ENCODE measurements at regions not wholly inside any gene's neighbourhood (a gene's known extent, or its start where the extent isn't known, plus 50 kb on each side); places are given as distances from the start of the nearest gene placed in this dataset.

- DNase-seq (ENCODE audit: low read depth, low spot score), result no peak
Observed at GRCh38 chr14:49464885-49465284, 121.3 kb downstream of the RPS29 start.

- no peak for DNase-seq (ENCODE audit: low read depth, low spot score)
Observed at GRCh38 chr14:49463146-49463545, 123.0 kb downstream of the RPS29 start.

GRCh38 chr14:49461529-49462401 lies 124.4 kb downstream of the RPS29 start:
- DNase-seq (ENCODE audit: low read depth, low spot score), result peak; percentile 56

- no peak for DNase-seq (ENCODE audit: low read depth, low spot score)
Observed at GRCh38 chr14:49460662-49461061, 125.5 kb downstream of the RPS29 start.

- DNase-seq (ENCODE audit: low read depth, low spot score), result no peak
Observed at GRCh38 chr14:49456589-49456988, 129.6 kb downstream of the RPS29 start.

GRCh38 chr14:49451938-49452337 lies 134.2 kb downstream of the RPS29 start:
- DNase-seq (ENCODE audit: low read depth, low spot score), result no peak

- DNase-seq (ENCODE audit: low read depth, low spot score), result no peak
Observed at GRCh38 chr14:49449749-49450148, 136.4 kb downstream of the RPS29 start.

GRCh38 chr14:49447540-49448107 lies 138.6 kb downstream of the RPS29 start:
- DNase-seq (ENCODE audit: low read depth, low spot score), result no peak

- DNase-seq (ENCODE audit: low read depth, low spot score), result no peak
Observed at GRCh38 chr14:49446801-49447200, 139.4 kb downstream of the RPS29 start.

- no peak for DNase-seq (ENCODE audit: low read depth, low spot score)
Observed at GRCh38 chr14:49438256-49438770, 147.9 kb downstream of the RPS29 start.

GRCh38 chr14:49428076-49428475 lies 158.1 kb downstream of the RPS29 start:
- no peak for DNase-seq (ENCODE audit: low read depth, low spot score)

- DNase-seq (ENCODE audit: low read depth, low spot score), result no peak
Observed at GRCh38 chr14:49427117-49427516, 159.1 kb downstream of the RPS29 start.

- no peak for DNase-seq (ENCODE audit: low read depth, low spot score)
Observed at GRCh38 chr14:49425921-49426320, 160.3 kb downstream of the RPS29 start.

GRCh38 chr14:49424436-49425331 lies 161.5 kb downstream of the RPS29 start:
- no peak for DNase-seq (ENCODE audit: low read depth, low spot score)

- DNase-seq (ENCODE audit: low read depth, low spot score), result no peak
Observed at GRCh38 chr14:49420201-49420600, 166.0 kb downstream of the RPS29 start.

GRCh38 chr14:49418789-49419188 lies 167.4 kb downstream of the RPS29 start:
- DNase-seq (ENCODE audit: low read depth, low spot score), result no peak

- no peak for DNase-seq (ENCODE audit: low read depth, low spot score)
Observed at GRCh38 chr14:49417790-49418189, 168.4 kb downstream of the RPS29 start.

GRCh38 chr14:49408187-49408933 lies 177.8 kb downstream of the RPS29 start:
- peak; percentile 10 for DNase-seq (ENCODE audit: low read depth, low spot score)

GRCh38 chr14:49405291-49405690 lies 180.9 kb downstream of the RPS29 start:
- peak; percentile 87 for DNase-seq (ENCODE audit: low read depth, low spot score)

GRCh38 chr14:49401373-49401772 lies 184.8 kb downstream of the RPS29 start:
- DNase-seq (ENCODE audit: low read depth, low spot score), result no peak

- peak; percentile 29 for DNase-seq (ENCODE audit: low read depth, low spot score)
Observed at GRCh38 chr14:49396801-49397200, 189.4 kb downstream of the RPS29 start.
